GM23338 (cell line): ENCODE measurements at regions not wholly inside any gene's neighbourhood (a gene's known extent, or its start where the extent isn't known, plus 50 kb on each side); places are given as distances from the start of the nearest gene placed in this dataset.

Experiments used
- ATAC-seq: fragments of 200-7000 bp; cut with Tn5 transposase; 3 replicates; pipeline ENCODE4 v1.9.1; 2020
- DNase-seq: peaks from one replicate; pipeline ENCODE4 v3.0.0-alpha.2; 2015; ENCODE audit warnings: low spot score
- H2AFZ ChIP-seq: fragments of 200-600 bp; sonication (generic); 2 replicates; pipeline ENCODE4 v1.8.0; 2016; ENCODE audit warnings: antibody characterized with exemption, mild to moderate bottlenecking, moderate library complexity
- H3F3A ChIP-seq: fragments of 200-600 bp; sonication (generic); replicated peaks from 2 replicates; pipeline ENCODE4 v1.8.0; 2017; ENCODE audit warnings: antibody characterized with exemption, mixed run types, low read depth
- H3K27ac ChIP-seq: fragments of 200-600 bp; sonication (generic); 2 replicates; pipeline ENCODE4 v1.6.1; 2016; ENCODE audit warnings: low read depth
- H3K27me3 ChIP-seq: fragments of 200-600 bp; sonication (generic); 2 replicates; pipeline ENCODE4 v1.8.0; 2016; ENCODE audit warnings: mild to moderate bottlenecking, mixed run types, moderate library complexity; ENCODE audit not compliant: insufficient read depth
- H3K36me3 ChIP-seq: fragments of 200-600 bp; sonication (generic); 2 replicates; pipeline ENCODE4 v1.8.0; 2016; ENCODE audit warnings: mild to moderate bottlenecking; ENCODE audit not compliant: insufficient read depth
- H3K4me1 ChIP-seq: fragments of 200-600 bp; sonication (generic); 2 replicates; pipeline ENCODE4 v1.8.0; 2016; ENCODE audit warnings: mild to moderate bottlenecking, moderate library complexity; ENCODE audit not compliant: insufficient read depth
- H3K4me2 ChIP-seq: fragments of 200-600 bp; sonication (generic); 2 replicates; pipeline ENCODE4 v1.7.1; 2017; ENCODE audit warnings: mixed run types
- H3K4me3 ChIP-seq: fragments of 200-600 bp; sonication (generic); 2 replicates; pipeline ENCODE4 v1.6.1; 2016; ENCODE audit warnings: mixed run types
- H3K79me2 ChIP-seq: fragments of 200-600 bp; sonication (generic); replicated peaks from 2 replicates; pipeline ENCODE4 v1.8.0; 2017; ENCODE audit warnings: mild to moderate bottlenecking; ENCODE audit not compliant: insufficient read depth
- H3K9me2 ChIP-seq: fragments of 200-600 bp; sonication (generic); 2 replicates; pipeline ENCODE4 v1.8.0; 2017; ENCODE audit not compliant: insufficient read depth
- H4K20me1 ChIP-seq: fragments of 200-600 bp; sonication (generic); replicated peaks from 2 replicates; pipeline ENCODE4 v1.8.0; 2017; ENCODE audit warnings: mild to moderate bottlenecking; ENCODE audit not compliant: insufficient read depth
- H3K27ac Mint-ChIP-seq: 2 replicates; pipeline ENCODE4 v1.8.0; 2020; ENCODE audit warnings: inconsistent platforms, mild to moderate bottlenecking, moderate library complexity, mixed read lengths
- H3K27me3 Mint-ChIP-seq: 3 replicates; pipeline ENCODE4 v1.8.0; 2022; ENCODE audit warnings: low read depth, mild to moderate bottlenecking, moderate library complexity, mixed read lengths, inconsistent platforms; ENCODE audit not compliant: insufficient read depth, poor library complexity
- H3K36me3 Mint-ChIP-seq: 3 replicates; pipeline ENCODE4 v1.8.0; 2021; ENCODE audit warnings: low read depth, mild to moderate bottlenecking, inconsistent platforms, moderate library complexity, mixed read lengths
- H3K4me1 Mint-ChIP-seq: 3 replicates; pipeline ENCODE4 v1.8.0; 2020; ENCODE audit warnings: mild to moderate bottlenecking, inconsistent platforms, mixed read lengths
- H3K4me3 Mint-ChIP-seq: 3 replicates; pipeline ENCODE4 v1.8.0; 2021; ENCODE audit warnings: moderate library complexity, mild to moderate bottlenecking, inconsistent platforms, mixed read lengths
- H3K9me3 Mint-ChIP-seq: 3 replicates; pipeline ENCODE4 v1.8.0; 2020; ENCODE audit warnings: moderate library complexity, mild to moderate bottlenecking, inconsistent platforms, mixed read lengths
- CREB1 ChIP-seq: fragments of 250-450 bp; sonication (Bioruptor Pico); IDR thresholded peaks from 2 replicates; pipeline ENCODE4 v1.5.0; 2020; ENCODE audit warnings: low read depth, mild to moderate bottlenecking, moderate library complexity
- CTCF ChIP-seq, 2 experiments: fragments of 200-600 bp in 1 of 2; sonication (generic) in 1 of 2; conservative IDR thresholded peaks; 2 replicates each; pipeline versions ENCODE4 v1.5.1 to v1.6.1; 2016 to 2017; ENCODE audit warnings: antibody characterized with exemption in 2 of 2, low read depth in 2 of 2, mild to moderate bottlenecking in 2 of 2, moderate library complexity in 1 of 2
- EZH2 ChIP-seq: fragments of 200-600 bp; sonication (generic); IDR thresholded peaks from one replicate; pipeline ENCODE4 v1.8.0; 2017; ENCODE audit warnings: antibody characterized with exemption, mild to moderate bottlenecking, low read depth; ENCODE audit not compliant: unreplicated experiment
- EZH2phosphoT487 ChIP-seq: fragments of 200-600 bp; sonication (generic); IDR thresholded peaks from one replicate; pipeline ENCODE4 v1.8.1; 2018; ENCODE audit warnings: antibody characterized with exemption; ENCODE audit not compliant: unreplicated experiment
- JUNB ChIP-seq: IDR thresholded peaks from one replicate; pipeline ENCODE4 v1.6.1; 2016; ENCODE audit warnings: antibody characterized with exemption; ENCODE audit not compliant: unreplicated experiment
- NANOG ChIP-seq: IDR thresholded peaks from 2 replicates; pipeline ENCODE4 v1.6.1; 2016; ENCODE audit warnings: antibody characterized with exemption, borderline replicate concordance
- POLR2AphosphoS5 ChIP-seq: IDR thresholded peaks from 2 replicates; pipeline ENCODE4 v1.6.1; 2016; ENCODE audit warnings: antibody characterized with exemption, low read depth
- REST ChIP-seq: IDR thresholded peaks from one replicate; pipeline ENCODE4 v1.6.1; 2018; ENCODE audit warnings: antibody characterized with exemption; ENCODE audit not compliant: unreplicated experiment
- STAT1 ChIP-seq: IDR thresholded peaks from one replicate; pipeline ENCODE4 v1.6.1; 2016; ENCODE audit warnings: antibody characterized with exemption; ENCODE audit not compliant: unreplicated experiment
- ZNF114 ChIP-seq: fragments of 250-450 bp; sonication (Bioruptor Pico); IDR thresholded peaks from 2 replicates; pipeline ENCODE4 v1.5.0; 2020; ENCODE audit warnings: mild to moderate bottlenecking, moderate library complexity
- ZNF331 ChIP-seq: fragments of 250-450 bp; sonication (Bioruptor Pico); IDR thresholded peaks from 2 replicates; pipeline ENCODE4 v1.5.0; 2020; ENCODE audit warnings: low read depth, mild to moderate bottlenecking, moderate library complexity
- ZNF462 ChIP-seq: fragments of 250-450 bp; sonication (Bioruptor Pico); IDR thresholded peaks from 2 replicates; pipeline ENCODE4 v1.5.0; 2020; ENCODE audit warnings: mild to moderate bottlenecking, moderate library complexity
- TF ChIP-seq, protein P1 (sequence below): IDR thresholded peaks from 2 replicates; pipeline ENCODE4 v1.6.1; 2016; ENCODE audit warnings: antibody characterized with exemption

GRCh38 chr6:96715608-96716007, 121.7 kb downstream of the GPR63 start:
- H3K79me2 ChIP-seq, result no peaks in the 10 kb centered on the region
- no peaks in the 10 kb centered on the region for H3K27me3 ChIP-seq
- H3K36me3 ChIP-seq, result no peaks in the 10 kb centered on the region
- no peak for DNase-seq
- no peak for ATAC-seq
- no peak overlapping the region for H3K4me3 ChIP-seq
- no peaks in the 10 kb centered on the region for H4K20me1 ChIP-seq
- H3K4me2 ChIP-seq, result no peak overlapping the region
- no peaks in the 10 kb centered on the region for H3F3A ChIP-seq
- H3K4me1 ChIP-seq, result no peaks in the 10 kb centered on the region
- no peaks in the 10 kb centered on the region for H3K9me2 ChIP-seq
- no peak overlapping the region for H2AFZ ChIP-seq
- no peaks in the 10 kb centered on the region for H3K36me3 Mint-ChIP-seq
- H3K4me1 Mint-ChIP-seq, result peaks cover 6% of the 10 kb centered on the region; the same call in 2 of the 3 replicates
- no peaks in the 10 kb centered on the region for H3K9me3 Mint-ChIP-seq
- no peak overlapping the region for H3K27ac ChIP-seq
- no peak overlapping the region for H3K4me3 Mint-ChIP-seq
- H3K27me3 Mint-ChIP-seq, result no peaks in the 10 kb centered on the region
- H3K27ac Mint-ChIP-seq, result no peak overlapping the region
- TF ChIP-seq JUNB (no peak), ZNF462 (no peak), EZH2 (no peak), EZH2phosphoT487 (no peak), ZNF114 (CRISPR knock-in tag) (no peak), CTCF (conservative IDR thresholded peaks at IDR 0.05; ENCODE audit: low read depth in 2 of 2) (no peak), REST (no peak), POLR2AphosphoS5 (no peak), NANOG (no peak), ZNF331 (CRISPR knock-in tag) (no peak), CREB1 (CRISPR knock-in tag) (no peak), STAT1 (no peak)
- TF ChIP-seq, protein P1, sequence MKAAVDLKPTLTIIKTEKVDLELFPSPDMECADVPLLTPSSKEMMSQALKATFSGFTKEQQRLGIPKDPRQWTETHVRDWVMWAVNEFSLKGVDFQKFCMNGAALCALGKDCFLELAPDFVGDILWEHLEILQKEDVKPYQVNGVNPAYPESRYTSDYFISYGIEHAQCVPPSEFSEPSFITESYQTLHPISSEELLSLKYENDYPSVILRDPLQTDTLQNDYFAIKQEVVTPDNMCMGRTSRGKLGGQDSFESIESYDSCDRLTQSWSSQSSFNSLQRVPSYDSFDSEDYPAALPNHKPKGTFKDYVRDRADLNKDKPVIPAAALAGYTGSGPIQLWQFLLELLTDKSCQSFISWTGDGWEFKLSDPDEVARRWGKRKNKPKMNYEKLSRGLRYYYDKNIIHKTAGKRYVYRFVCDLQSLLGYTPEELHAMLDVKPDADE, result no peak
